HUES64 (cell line): ENCODE measurements at regions not wholly inside any gene's neighbourhood (a gene's known extent, or its start where the extent isn't known, plus 50 kb on each side); places are given as distances from the start of the nearest gene placed in this dataset.
"Not testable (repeated sequence)": the region's sequence is repeated elsewhere in the genome, so short reads cannot be mapped to it uniquely, and the experiment has no call there.

Source experiments
- H3K27ac ChIP-seq: 2 replicates; pipeline ENCODE4 v1.7.0; 2013; ENCODE audit warnings: low read depth, low read length, inconsistent platforms
- H3K27me3 ChIP-seq: 2 replicates; pipeline ENCODE4 v1.6.1; 2013; ENCODE audit warnings: mild to moderate bottlenecking, low read length; ENCODE audit not compliant: insufficient read depth
- H3K36me3 ChIP-seq: 2 replicates; pipeline ENCODE4 v1.6.1; 2013; ENCODE audit warnings: mild to moderate bottlenecking, low read length; ENCODE audit not compliant: insufficient read depth
- H3K4me1 ChIP-seq: 2 replicates; pipeline ENCODE4 v1.6.1; 2013; ENCODE audit warnings: mild to moderate bottlenecking, low read length, moderate library complexity; ENCODE audit not compliant: insufficient read depth
- H3K4me3 ChIP-seq: 2 replicates; pipeline ENCODE4 v1.5.1; 2013; ENCODE audit warnings: mild to moderate bottlenecking, low read length, moderate library complexity
- H3K9ac ChIP-seq: 2 replicates; pipeline ENCODE4 v1.6.1; 2013; ENCODE audit warnings: mild to moderate bottlenecking, low read depth, low read length
- H3K9me3 ChIP-seq: 2 replicates; pipeline ENCODE4 v1.6.1; 2013; ENCODE audit warnings: low read depth, low read length; ENCODE audit not compliant: insufficient read depth
- WGBS: fragments of 150-250, 120-280 bp; methylation state at CpG from one replicate; pipeline ENCODE4 v1.1.7; 2013; ENCODE audit warnings: missing lambda C conversion rate; 5-methylcytosine and 5-hydroxymethylcytosine counted together

DNA sequence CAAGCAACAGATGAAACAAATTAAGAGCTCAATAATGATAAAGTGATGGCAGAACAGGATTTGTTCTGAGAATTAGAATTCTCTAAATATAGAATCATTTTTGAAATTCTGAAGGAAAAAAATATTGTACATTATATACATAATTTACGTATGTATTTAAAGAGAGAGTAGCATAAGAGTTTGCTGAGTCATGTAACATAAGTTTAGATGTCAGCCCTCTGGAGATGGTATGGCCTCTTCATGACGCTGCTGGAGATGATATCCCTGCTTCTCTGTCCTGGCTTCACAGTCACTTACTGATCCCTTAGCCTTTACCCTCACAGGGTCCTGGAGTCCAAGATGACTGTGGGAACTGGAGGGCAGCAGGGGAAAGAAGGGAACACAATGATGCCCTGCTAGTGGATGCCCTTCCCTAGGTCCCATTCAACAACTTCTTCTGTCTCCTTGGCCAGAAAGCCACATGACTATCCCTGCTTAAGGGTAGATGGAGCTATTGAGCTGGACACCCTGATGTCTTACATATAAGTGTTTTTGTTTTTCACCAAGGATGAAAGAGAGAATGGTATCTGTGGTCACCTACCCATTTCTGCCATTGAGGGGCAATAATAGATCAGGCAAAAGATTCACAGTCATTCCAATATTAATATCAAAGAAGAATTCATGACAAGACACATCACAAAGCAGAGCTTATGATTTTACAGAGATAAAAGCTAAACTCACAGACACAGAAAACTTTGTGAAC lies 753.1 kb downstream of the TBC1D22A start:
- Histone ChIP-seq H3K27ac (no peak overlapping the region), H3K4me3 (no peak overlapping the region)

GRCh38 chr22:47512617-47513016 lies 750.2 kb downstream of the TBC1D22A start:
- Histone ChIP-seq H3K9me3 (peaks cover 98% of the 10 kb centered on the region), H3K27ac (no peak overlapping the region), H3K4me1 (no peaks in the 10 kb centered on the region), H3K4me3 (no peak overlapping the region), H3K9ac (no peak overlapping the region), H3K36me3 (no peaks in the 10 kb centered on the region), H3K27me3 (no peaks in the 10 kb centered on the region)
- WGBS = 71% methylated on average over 2 of the region's 2 CpGs

More for the DNA sequence above, 753.1 kb downstream of the TBC1D22A start:
- H3K4me1 ChIP-seq = no peaks in the 10 kb centered on the region
- WGBS = 71% methylated on average over 2 of the region's 2 CpGs
- H3K27me3 ChIP-seq = no peaks in the 10 kb centered on the region
- H3K9ac ChIP-seq = no peak overlapping the region
- peaks cover 100% of the 10 kb centered on the region for H3K9me3 ChIP-seq
- H3K36me3 ChIP-seq = no peaks in the 10 kb centered on the region

GRCh38 chr22:47504962-47505361 lies 742.5 kb downstream of the TBC1D22A start:
- Histone ChIP-seq H3K9ac (no peak overlapping the region), H3K27ac (no peak overlapping the region), H3K4me3 (no peak overlapping the region), H3K4me1 (no peaks in the 10 kb centered on the region), H3K27me3 (no peaks in the 10 kb centered on the region), H3K36me3 (no peaks in the 10 kb centered on the region), H3K9me3 (peaks cover 96% of the 10 kb centered on the region)
- WGBS = 85% methylated on average over 3 of the region's 3 CpGs

- H3K36me3 ChIP-seq = no peaks in the 10 kb centered on the region
- peaks cover 99% of the 10 kb centered on the region for H3K9me3 ChIP-seq
- WGBS = 70% methylated on average over 8 of the region's 8 CpGs
- no peaks in the 10 kb centered on the region for H3K27me3 ChIP-seq
- no peak overlapping the region for H3K9ac ChIP-seq
- no peaks in the 10 kb centered on the region for H3K4me1 ChIP-seq
- no peak overlapping the region for H3K4me3 ChIP-seq
- H3K27ac ChIP-seq = no peak overlapping the region
Observed at GRCh38 chr22:47498969-47499495, 736.6 kb downstream of the TBC1D22A start.

- Histone ChIP-seq H3K4me1 (no peaks in the 10 kb centered on the region), H3K4me3 (no peak overlapping the region), H3K27ac (no peak overlapping the region), H3K9ac (no peak overlapping the region), H3K27me3 (no peaks in the 10 kb centered on the region), H3K36me3 (no peaks in the 10 kb centered on the region), H3K9me3 (peaks cover 99% of the 10 kb centered on the region)
- WGBS = 82% methylated on average over 7 of the region's 7 CpGs
Observed at GRCh38 chr22:47497666-47498065, 735.2 kb downstream of the TBC1D22A start.

GRCh38 chr22:47495110-47495509 lies 732.7 kb downstream of the TBC1D22A start:
- H3K9ac ChIP-seq = no peak overlapping the region
- H3K4me1 ChIP-seq = no peaks in the 10 kb centered on the region
- WGBS = 23% methylated on average over 1 of the region's 1 CpG
- peaks cover 99% of the 10 kb centered on the region for H3K9me3 ChIP-seq
- no peaks in the 10 kb centered on the region for H3K36me3 ChIP-seq
- no peaks in the 10 kb centered on the region for H3K27me3 ChIP-seq
- H3K4me3 ChIP-seq = no peak overlapping the region
- H3K27ac ChIP-seq = no peak overlapping the region

- not testable (repeated sequence) for H3K36me3 ChIP-seq, H3K4me3 ChIP-seq, H3K4me1 ChIP-seq, H3K9ac ChIP-seq, H3K27me3 ChIP-seq, H3K27ac ChIP-seq
- H3K9me3 ChIP-seq = peaks cover 89% of the 10 kb centered on the region
- 87% methylated on average over 10 of the region's 24 CpGs for WGBS
Observed at GRCh38 chr22:47488131-47488530, 725.7 kb downstream of the TBC1D22A start.

GRCh38 chr22:47486569-47487312 lies 724.3 kb downstream of the TBC1D22A start:
- no peak overlapping the region for H3K9ac ChIP-seq
- WGBS = 87% methylated on average over 15 of the region's 15 CpGs
- no peaks in the 10 kb centered on the region for H3K4me1 ChIP-seq
- no peak overlapping the region for H3K4me3 ChIP-seq
- H3K27ac ChIP-seq = no peak overlapping the region
- no peaks in the 10 kb centered on the region for H3K36me3 ChIP-seq
- no peaks in the 10 kb centered on the region for H3K27me3 ChIP-seq
- H3K9me3 ChIP-seq = peaks cover 86% of the 10 kb centered on the region

GRCh38 chr22:47484960-47485569 lies 722.6 kb downstream of the TBC1D22A start:
- Histone ChIP-seq H3K36me3 (no peaks in the 10 kb centered on the region), H3K27ac (no peak overlapping the region), H3K9me3 (peaks cover 87% of the 10 kb centered on the region), H3K9ac (no peak overlapping the region), H3K27me3 (no peaks in the 10 kb centered on the region), H3K4me3 (no peak overlapping the region), H3K4me1 (no peaks in the 10 kb centered on the region)
- WGBS = 69% methylated on average over 4 of the region's 4 CpGs

DNA sequence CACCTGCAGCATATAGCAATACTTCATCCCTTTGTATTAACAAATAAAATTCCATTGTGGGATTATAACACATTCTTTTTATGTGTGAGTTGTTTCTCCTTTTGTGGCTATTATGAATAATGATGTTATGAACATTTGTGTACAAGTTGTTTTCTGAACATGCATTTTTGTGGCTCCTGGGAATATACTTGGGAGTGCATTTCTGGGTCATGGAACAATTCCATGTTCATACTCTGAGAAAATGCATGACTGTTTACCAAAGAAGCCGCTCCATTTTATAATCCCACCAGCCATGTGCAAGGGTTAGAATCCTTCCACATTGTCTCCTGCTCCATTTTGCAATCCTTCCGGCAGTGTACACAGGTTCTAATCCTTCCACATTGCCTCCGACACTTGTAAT lies 713.8 kb downstream of the TBC1D22A start:
- Histone ChIP-seq H3K4me3 (no peak overlapping the region), H3K27ac (no peak overlapping the region), H3K9me3 (peaks cover 95% of the 10 kb centered on the region), H3K4me1 (no peaks in the 10 kb centered on the region), H3K9ac (no peak overlapping the region), H3K27me3 (no peaks in the 10 kb centered on the region), H3K36me3 (no peaks in the 10 kb centered on the region)
- 90% methylated on average over 2 of the region's 3 CpGs for WGBS

DNA sequence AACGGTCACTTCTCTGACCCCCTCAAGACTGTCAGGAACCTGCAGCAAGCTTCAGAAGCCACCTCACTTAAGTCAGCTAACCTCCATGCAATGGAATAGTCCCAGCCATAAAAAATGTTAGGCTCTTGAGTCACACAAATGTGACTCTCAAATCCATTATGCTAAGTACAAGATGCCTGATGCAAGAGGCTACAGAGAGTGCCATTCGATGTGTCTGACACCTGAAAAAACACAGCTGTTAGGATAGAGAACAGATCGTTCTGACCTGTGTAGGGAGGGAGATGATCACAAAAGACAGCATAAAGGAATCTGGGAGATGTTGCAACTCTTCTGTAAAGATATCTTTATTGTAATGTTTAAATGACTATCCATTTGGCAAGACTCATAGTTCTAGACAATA lies 712.4 kb downstream of the TBC1D22A start:
- Histone ChIP-seq H3K27me3 (no peaks in the 10 kb centered on the region), H3K36me3 (no peaks in the 10 kb centered on the region), H3K4me3 (no peak overlapping the region), H3K4me1 (no peaks in the 10 kb centered on the region), H3K27ac (no peak overlapping the region), H3K9me3 (peaks cover 93% of the 10 kb centered on the region), H3K9ac (no peak overlapping the region)
- WGBS = 75% methylated on average over 3 of the region's 3 CpGs
